PFSK-1 (cell line): ENCODE measurements at regions not wholly inside any gene's neighbourhood (a gene's known extent, or its start where the extent isn't known, plus 50 kb on each side); places are given as distances from the start of the nearest gene placed in this dataset.

Experiments
- POLR2AphosphoS5 ChIP-seq: IDR thresholded peaks from 2 replicates; pipeline ENCODE4 v1.6.1; 2012; ENCODE audit warnings: low read depth, mild to moderate bottlenecking, control low read depth, low read length, moderate library complexity
- REST ChIP-seq, 2 experiments: IDR thresholded peaks; 2 replicates each; pipeline versions ENCODE4 v1.6.1 to v1.8.0; 2011 to 2012; ENCODE audit warnings: low read depth in 2 of 2, low read length in 2 of 2, control low read depth in 1 of 2, inconsistent platforms in 1 of 2, mild to moderate bottlenecking in 1 of 2, moderate library complexity in 1 of 2; ENCODE audit not compliant: insufficient read depth in 1 of 2
- TAF1 ChIP-seq: IDR thresholded peaks from 2 replicates; pipeline ENCODE4 v1.6.1; 2012; ENCODE audit warnings: low read length, control low read depth, borderline replicate concordance; ENCODE audit not compliant: insufficient read depth

GRCh38 chr2:200100027-200100426, 144.6 kb downstream of the MAIP1 start:
- TF ChIP-seq REST (IDR thresholded peaks at IDR 0.05; ENCODE audit: insufficient read depth in 1 of 2, low read depth in 2 of 2, low read length in 2 of 2) (no peak), POLR2AphosphoS5 (no peak), TAF1 (no peak)
